NB4 (cell line): ENCODE measurements at regions not wholly inside any gene's neighbourhood (a gene's known extent, or its start where the extent isn't known, plus 50 kb on each side); places are given as distances from the start of the nearest gene placed in this dataset.

ENCODE experiments used
- DNase-seq: peaks from one replicate; pipeline ENCODE4 v3.0.0; 2010; ENCODE audit warnings: low read depth
- H3K4me3 ChIP-seq: one replicate; pipeline ENCODE4 v1.5.1; 2011; ENCODE audit warnings: mild to moderate bottlenecking, low read depth, low read length, moderate library complexity
- MYC ChIP-seq: IDR thresholded peaks from 2 replicates; pipeline ENCODE4 v1.6.1; 2011; ENCODE audit warnings: low read depth, low read length
- POLR2A ChIP-seq: IDR thresholded peaks from 2 replicates; pipeline ENCODE4 v1.6.1; 2011; ENCODE audit warnings: mild to moderate bottlenecking; ENCODE audit not compliant: insufficient read length; ENCODE audit errors: extremely low read depth
- TF ChIP-seq, protein P1 (sequence below): IDR thresholded peaks from one replicate; pipeline ENCODE4 v1.5.1; 2012; ENCODE audit warnings: low read depth, low read length
- TF ChIP-seq, protein P2 (sequence below): IDR thresholded peaks from 2 replicates; pipeline ENCODE4 v1.6.1; 2011; ENCODE audit warnings: low read depth, low read length

DNA sequence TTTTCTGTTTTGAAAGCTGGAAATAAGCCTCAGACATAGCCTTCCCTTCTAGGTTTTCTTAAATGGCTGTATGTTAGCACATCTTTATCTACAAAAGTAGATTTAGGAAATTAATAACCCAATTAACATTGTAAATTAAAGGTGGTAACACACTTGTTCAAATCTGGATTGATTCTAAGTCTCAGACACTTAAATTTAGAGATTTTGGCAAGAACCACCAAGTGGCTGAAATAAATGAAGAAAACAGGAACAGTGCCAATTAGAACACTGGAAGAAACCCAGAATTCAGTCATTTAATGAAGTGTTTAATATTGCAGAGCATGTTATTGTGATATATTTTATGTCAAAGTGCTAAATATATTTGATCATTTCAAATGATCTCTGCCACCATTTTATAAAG is 628.2 kb downstream of the USP25 start:
- no peak for DNase-seq
- TF ChIP-seq, protein P1, sequence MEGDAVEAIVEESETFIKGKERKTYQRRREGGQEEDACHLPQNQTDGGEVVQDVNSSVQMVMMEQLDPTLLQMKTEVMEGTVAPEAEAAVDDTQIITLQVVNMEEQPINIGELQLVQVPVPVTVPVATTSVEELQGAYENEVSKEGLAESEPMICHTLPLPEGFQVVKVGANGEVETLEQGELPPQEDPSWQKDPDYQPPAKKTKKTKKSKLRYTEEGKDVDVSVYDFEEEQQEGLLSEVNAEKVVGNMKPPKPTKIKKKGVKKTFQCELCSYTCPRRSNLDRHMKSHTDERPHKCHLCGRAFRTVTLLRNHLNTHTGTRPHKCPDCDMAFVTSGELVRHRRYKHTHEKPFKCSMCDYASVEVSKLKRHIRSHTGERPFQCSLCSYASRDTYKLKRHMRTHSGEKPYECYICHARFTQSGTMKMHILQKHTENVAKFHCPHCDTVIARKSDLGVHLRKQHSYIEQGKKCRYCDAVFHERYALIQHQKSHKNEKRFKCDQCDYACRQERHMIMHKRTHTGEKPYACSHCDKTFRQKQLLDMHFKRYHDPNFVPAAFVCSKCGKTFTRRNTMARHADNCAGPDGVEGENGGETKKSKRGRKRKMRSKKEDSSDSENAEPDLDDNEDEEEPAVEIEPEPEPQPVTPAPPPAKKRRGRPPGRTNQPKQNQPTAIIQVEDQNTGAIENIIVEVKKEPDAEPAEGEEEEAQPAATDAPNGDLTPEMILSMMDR = no peak
- TF ChIP-seq, protein P2, sequence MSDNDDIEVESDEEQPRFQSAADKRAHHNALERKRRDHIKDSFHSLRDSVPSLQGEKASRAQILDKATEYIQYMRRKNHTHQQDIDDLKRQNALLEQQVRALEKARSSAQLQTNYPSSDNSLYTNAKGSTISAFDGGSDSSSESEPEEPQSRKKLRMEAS = no peak
- TF ChIP-seq MYC (no peak), POLR2A (no peak)
- no peak overlapping the region for H3K4me3 ChIP-seq

DNA sequence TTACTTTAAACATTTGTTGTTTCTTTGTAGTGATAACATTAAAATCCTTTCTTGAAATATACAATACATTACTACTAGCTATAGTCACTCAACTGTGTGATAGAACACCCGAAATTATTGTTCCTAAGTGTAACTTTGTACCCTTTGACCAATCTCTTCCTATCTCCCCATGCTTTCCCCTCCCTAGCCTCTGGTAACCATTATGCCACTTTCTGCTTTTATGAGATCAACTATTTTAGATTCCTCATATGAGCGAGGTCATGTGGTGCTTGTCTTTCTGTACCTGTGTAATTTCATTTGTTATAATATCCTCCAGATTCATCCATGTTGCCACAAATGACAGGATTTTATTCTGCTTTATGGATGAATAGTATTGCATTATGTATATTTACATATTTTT is 629.0 kb downstream of the USP25 start:
- no peak for DNase-seq
- TF ChIP-seq, protein P2 = no peak
- TF ChIP-seq, protein P1 = no peak
- TF ChIP-seq POLR2A (no peak), MYC (no peak)
- H3K4me3 ChIP-seq = no peak overlapping the region

DNA sequence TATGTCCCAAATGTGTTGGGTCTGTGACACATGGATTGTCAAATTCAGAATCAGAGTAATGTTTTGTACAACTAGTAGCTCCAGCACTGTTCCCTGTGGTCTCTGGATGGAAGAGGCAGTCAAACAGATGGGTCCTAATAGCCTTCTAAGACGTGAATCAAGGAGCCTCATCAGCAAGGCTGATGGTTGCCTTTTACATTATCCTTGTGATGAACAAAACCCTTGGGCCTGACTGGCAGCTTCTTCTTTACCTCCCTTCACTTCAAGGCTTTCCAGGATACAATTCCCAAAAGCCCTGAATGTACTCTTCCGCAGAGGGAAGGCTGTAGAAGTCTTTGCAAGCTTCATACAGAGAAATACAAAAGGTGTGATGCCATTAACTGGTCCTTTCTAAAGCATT is 633.3 kb downstream of the USP25 start:
- H3K4me3 ChIP-seq = no peak overlapping the region
- DNase-seq = no peak
- TF ChIP-seq, protein P1 = no peak
- TF ChIP-seq, protein P2 = no peak
- TF ChIP-seq POLR2A (no peak), MYC (no peak)

DNA sequence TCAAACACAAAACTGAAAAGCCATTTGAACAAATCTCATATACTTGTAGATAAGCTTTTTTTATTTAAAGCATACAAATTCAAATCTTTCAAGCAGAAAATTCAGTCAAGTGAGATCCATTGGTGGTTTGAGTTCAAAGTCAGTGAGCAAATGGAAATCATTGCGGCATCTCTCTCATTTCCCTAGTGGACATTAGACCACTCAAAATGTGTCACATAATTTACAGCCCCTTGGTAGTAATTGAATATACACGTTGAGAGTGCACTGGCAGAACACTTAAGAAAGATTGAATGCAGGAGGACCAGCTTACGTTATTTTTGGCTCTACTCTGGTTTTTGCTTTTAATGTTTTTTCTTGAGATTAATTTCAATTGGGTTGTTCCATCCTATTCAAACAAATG is 633.7 kb downstream of the USP25 start:
- TF ChIP-seq MYC (no peak), POLR2A (no peak)
- TF ChIP-seq, protein P2 = no peak
- TF ChIP-seq, protein P1 = no peak
- DNase-seq = no peak
- no peak overlapping the region for H3K4me3 ChIP-seq

DNA sequence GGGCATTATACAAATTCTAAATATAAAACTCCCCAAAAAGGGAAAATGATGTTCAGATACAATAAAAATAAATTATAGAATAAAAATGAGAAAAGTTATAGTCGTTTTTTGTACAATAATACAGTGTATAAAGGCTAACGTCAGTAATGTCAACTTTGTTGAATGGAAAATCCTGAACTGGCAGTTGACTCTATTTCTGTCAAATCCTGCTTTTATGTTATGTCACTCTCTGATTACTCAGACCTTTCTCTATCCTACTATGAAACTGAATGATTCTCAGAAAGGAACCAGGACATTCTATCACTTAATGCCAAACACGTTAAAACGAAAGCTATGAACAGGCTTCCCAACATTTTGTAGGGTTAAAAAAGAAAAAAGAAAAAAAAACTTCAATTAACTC is 636.4 kb downstream of the USP25 start:
- no peak overlapping the region for H3K4me3 ChIP-seq
- DNase-seq = no peak
- TF ChIP-seq MYC (no peak), POLR2A (no peak)
- TF ChIP-seq, protein P1 = no peak
- TF ChIP-seq, protein P2 = no peak

DNA sequence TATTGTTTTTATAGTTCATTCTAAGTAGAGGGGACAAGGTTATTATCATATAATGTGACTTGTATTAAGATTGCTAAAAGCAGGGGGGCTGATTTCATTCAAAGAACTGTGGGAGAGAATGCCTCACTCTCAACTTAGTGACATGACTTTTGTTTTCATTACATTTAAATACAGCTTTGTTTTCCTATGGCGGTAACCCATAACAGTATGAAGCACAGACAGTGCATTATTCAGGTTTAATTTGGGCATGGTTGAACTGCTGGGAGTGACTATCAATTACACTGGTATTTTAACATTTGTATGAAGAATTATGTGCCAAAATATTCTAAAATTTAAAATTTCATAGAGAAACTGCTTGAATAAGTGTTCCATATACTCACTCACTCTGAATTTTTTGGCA is 637.3 kb downstream of the USP25 start:
- TF ChIP-seq MYC (no peak), POLR2A (no peak)
- TF ChIP-seq, protein P1 = no peak
- TF ChIP-seq, protein P2 = no peak
- no peak overlapping the region for H3K4me3 ChIP-seq
- no peak for DNase-seq
